PC-3 (cell line): ENCODE measurements at regions not wholly inside any gene's neighbourhood (a gene's known extent, or its start where the extent isn't known, plus 50 kb on each side); places are given as distances from the start of the nearest gene placed in this dataset.

Source experiments
- EZH2phosphoT487 ChIP-seq: fragments of 300-600 bp; sonication (generic); IDR thresholded peaks from 2 replicates; pipeline ENCODE4 v1.6.1; 2018; ENCODE audit warnings: mild to moderate bottlenecking, antibody characterized with exemption, low read length, borderline replicate concordance
- TF ChIP-seq, protein P1 (sequence below): fragments of 300-600 bp; sonication (generic); conservative IDR thresholded peaks from 2 replicates; pipeline ENCODE4 v1.5.1; 2017; ENCODE audit warnings: antibody characterized with exemption, low read depth, mild to moderate bottlenecking, low read length

GRCh38 chr18:78641689-78642231, 337.9 kb upstream of the SALL3 start:
- TF ChIP-seq, protein P1, sequence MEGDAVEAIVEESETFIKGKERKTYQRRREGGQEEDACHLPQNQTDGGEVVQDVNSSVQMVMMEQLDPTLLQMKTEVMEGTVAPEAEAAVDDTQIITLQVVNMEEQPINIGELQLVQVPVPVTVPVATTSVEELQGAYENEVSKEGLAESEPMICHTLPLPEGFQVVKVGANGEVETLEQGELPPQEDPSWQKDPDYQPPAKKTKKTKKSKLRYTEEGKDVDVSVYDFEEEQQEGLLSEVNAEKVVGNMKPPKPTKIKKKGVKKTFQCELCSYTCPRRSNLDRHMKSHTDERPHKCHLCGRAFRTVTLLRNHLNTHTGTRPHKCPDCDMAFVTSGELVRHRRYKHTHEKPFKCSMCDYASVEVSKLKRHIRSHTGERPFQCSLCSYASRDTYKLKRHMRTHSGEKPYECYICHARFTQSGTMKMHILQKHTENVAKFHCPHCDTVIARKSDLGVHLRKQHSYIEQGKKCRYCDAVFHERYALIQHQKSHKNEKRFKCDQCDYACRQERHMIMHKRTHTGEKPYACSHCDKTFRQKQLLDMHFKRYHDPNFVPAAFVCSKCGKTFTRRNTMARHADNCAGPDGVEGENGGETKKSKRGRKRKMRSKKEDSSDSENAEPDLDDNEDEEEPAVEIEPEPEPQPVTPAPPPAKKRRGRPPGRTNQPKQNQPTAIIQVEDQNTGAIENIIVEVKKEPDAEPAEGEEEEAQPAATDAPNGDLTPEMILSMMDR: no peak
- TF ChIP-seq EZH2phosphoT487: no peak
